ENCODE measurements at regions not wholly inside any gene's neighbourhood (a gene's known extent, or its start where the extent isn't known, plus 50 kb on each side); places are given as distances from the start of the nearest gene placed in this dataset.

- DNase-seq = no peak
Measured at GRCh38 chr9:95756101-95756500, 119.4 kb upstream of the ERCC6L2 start.

GRCh38 chr9:95755421-95755730 lies 120.1 kb upstream of the ERCC6L2 start:
- DNase-seq = no peak

GRCh38 chr9:95754533-95755420 lies 120.7 kb upstream of the ERCC6L2 start:
- DNase-seq = no peak

DNA sequence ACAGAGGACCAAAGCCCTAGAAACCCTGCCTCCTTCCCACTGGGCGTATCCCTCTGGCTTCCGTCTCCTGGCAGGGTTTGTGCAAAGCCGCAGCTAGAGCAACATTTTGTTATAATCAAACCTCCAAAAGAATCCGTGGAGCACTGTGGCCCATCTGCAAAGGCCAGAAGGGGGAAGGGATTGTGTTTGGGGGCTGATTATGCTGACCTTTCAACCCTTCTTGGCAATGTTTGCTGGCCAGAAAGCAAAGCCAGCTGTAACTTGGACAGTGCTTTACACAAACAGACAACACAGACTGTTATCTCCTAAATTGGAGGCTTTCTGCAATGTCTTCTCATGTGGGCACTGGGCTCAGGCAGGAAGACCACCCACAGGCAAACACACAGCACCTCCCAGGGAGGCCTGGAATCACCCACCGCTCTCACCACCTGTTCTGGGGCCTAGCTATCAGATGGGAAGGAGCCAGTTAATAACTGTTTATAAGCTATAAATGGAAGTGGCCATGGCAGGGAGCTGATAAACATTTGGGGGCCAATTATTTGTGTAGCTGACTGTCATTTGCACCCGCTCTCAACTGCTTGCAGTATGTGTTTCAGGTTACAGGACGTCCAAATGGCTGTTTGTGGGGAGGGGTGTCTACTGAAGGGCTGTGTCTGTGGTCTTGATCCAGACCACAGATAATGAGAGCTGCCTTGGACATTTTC lies 121.6 kb upstream of the ERCC6L2 start:
- DNase-seq = no peak

DNA sequence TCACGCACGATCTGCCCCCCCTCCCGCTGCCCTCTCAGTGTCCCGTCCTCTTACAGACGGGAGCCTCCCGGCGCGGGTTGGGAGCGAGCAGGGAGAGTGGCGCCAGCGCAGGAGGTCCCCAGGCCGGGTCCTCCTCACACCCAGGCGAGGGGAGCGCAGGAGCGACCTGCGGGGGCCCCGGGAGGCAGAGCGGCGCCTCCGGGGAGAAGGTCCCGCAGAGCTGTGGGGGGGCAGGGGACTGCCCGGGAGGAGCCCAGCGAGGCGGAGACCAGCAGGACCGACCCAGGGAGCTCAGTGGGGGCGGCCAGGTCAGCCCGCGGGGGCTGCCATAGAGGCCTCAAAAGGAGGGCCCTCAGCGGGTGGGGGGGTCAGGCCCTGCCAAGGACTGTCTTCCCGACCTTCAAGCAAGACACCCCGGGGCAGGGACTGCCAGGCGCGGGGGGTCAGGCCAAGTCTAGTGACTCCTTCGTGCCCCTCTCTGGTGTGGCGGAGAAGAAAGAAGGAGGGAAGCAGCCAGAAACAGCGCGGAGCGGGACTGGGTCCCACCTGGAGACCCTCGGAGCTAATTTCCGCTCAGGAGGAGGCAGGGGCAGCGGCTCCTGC lies 123.3 kb upstream of the ERCC6L2 start:
- no peak for DNase-seq

DNA sequence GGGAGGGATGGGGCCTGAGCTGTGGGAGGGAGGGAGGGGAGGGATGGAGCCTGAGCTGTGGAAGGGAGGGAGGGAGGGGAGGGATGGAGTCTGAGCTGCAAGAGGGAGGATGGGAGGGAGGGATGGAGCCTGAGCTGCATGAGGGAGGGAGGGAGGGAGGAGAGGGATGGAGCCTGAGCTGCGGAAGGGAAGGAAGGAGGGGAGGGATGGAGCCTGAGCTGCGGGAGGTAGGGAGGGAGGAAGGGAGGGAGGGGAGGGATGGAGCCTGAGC lies 124.0 kb upstream of the ERCC6L2 start:
- no peak for DNase-seq

GRCh38 chr9:95750725-95751519 lies 124.6 kb upstream of the ERCC6L2 start:
- DNase-seq = no peak

- no peak for DNase-seq
Measured at GRCh38 chr9:95749493-95749892, 126.0 kb upstream of the ERCC6L2 start.

DNA sequence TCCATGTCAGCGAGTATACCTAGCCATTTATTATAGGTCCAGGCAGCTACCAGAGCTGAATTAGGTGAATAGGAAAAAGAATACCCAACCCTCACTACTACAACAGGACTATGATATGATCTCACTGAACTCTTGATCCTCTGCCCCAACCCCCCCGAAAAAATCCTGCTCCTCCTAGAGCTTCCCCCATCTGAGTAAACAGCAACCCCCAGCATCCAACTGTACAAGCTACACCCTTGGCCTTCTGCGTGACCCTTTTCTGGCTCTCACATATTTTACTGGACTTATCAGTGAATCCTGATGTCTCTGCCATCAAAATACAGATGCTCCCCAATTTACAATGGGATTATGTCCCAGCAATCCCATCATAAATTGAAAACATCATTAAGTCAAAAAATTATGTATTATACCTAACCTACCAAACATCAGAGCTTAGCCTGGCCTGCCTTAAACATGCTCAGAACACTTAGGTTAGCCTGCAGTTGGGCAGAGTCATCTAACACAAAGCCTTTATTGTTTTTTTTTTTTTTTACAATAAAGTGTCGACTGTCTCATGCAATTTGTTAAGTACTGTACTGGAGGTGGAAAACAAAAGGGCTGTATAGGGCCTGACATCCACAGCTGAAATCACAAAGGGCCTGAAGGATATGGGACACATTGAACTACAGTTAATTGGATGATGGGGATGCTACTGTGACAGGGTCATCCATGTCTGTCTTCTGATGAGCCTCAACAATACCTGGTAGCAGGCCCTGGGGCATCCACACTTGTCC lies 128.9 kb upstream of the ERCC6L2 start:
- DNase-seq = no peak

GRCh38 chr9:95742821-95743220 lies 132.7 kb upstream of the ERCC6L2 start:
- DNase-seq = no peak

- no peak for DNase-seq
Measured at GRCh38 chr9:95741631-95742030, 133.9 kb upstream of the ERCC6L2 start.

GRCh38 chr9:95740217-95741004 lies 135.1 kb upstream of the ERCC6L2 start:
- DNase-seq = no peak

GRCh38 chr9:95738438-95738837 lies 137.1 kb upstream of the ERCC6L2 start:
- no peak for DNase-seq

DNA sequence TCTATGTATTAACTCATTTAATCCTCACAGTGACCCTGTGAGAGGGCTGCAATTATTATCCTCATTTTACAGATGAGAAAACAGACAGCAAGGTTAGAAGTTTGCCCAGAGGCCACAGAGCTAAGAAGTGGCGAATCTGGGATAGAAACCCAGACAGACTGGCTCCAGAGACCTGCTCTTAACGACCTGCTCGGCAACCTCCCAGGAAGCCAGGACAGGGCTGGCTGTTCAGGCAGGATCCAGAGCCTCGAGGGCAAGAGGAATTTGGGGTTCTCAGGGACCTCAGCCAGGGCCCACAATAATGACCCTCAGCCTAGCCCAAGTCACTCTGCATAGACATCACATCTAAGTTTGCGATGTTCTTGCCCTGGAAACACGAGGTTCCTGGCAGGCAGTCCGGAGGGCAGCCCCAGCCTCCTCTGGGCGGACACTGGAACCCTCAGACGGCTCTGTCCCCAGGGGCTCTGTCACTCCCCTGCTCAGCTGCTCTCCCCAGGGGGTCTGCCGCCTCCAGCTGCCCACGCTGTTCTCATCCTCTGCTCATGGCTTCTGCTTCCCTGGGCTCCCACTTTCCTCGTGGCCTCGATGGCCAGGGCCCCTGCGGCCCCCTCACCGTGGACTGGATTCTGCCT lies 138.5 kb upstream of the ERCC6L2 start:
- DNase-seq = no peak

GRCh38 chr9:95736370-95736769 lies 139.1 kb upstream of the ERCC6L2 start:
- no peak for DNase-seq

DNA sequence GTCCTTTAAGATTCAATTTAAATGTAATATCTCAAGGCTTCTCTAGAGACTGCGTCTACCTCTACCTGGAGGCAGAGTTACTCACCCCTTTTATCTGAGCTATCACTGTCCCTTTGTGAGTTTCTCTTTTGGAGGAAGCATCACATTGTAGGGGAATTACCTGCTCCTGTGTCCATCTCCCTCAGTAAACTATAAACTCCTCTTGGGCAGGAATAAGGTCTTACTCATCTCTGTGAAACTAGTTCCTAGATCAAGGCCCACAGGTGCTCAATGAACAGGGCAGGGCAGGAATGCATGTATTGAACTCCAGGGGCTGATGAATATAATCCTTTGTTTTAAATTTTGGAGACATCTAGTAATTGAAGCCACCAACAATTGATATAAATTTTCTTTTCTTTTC lies 139.8 kb upstream of the ERCC6L2 start:
- no peak for DNase-seq

GRCh38 chr9:95733741-95734666 lies 141.5 kb upstream of the ERCC6L2 start:
- no peak for DNase-seq

- no peak for DNase-seq
Measured at GRCh38 chr9:95732802-95733688, 142.4 kb upstream of the ERCC6L2 start.

GRCh38 chr9:95731876-95732275 lies 143.6 kb upstream of the ERCC6L2 start:
- DNase-seq = no peak

Measured in NCI-H774 (cell line).